ENCODE measurements at regions not wholly inside any gene's neighbourhood (a gene's known extent, or its start where the extent isn't known, plus 50 kb on each side); places are given as distances from the start of the nearest gene placed in this dataset.

GRCh38 chrX:22339459-22339858 lies 66.7 kb downstream of the CBLL2 start:
- no peak for TF ChIP-seq CTCF (IDR thresholded peaks at IDR 0.05; ENCODE audit: low read depth, low read length)
- no peak for TF ChIP-seq EZH2phosphoT487 (IDR thresholded peaks at IDR 0.05; ENCODE audit: low read depth)
